ENCODE measurements at regions not wholly inside any gene's neighbourhood (a gene's known extent, or its start where the extent isn't known, plus 50 kb on each side); places are given as distances from the start of the nearest gene placed in this dataset.

GRCh38 chr4:62640296-62640695 lies 1440.2 kb downstream of the ADGRL3 start:
- TF ChIP-seq POLR2A (IDR thresholded peaks at IDR 0.05) (no peak), CTCF (IDR thresholded peaks at IDR 0.05) (no peak)

Measured in esophagus squamous epithelium (tissue), 4 donors.